NCI-H1436 (cell line): ENCODE measurements at regions not wholly inside any gene's neighbourhood (a gene's known extent, or its start where the extent isn't known, plus 50 kb on each side); places are given as distances from the start of the nearest gene placed in this dataset.

Experiments used
- DNase-seq: peaks from one replicate; lab custom pipeline; 2025; lab: John Stamatoyannopoulos, UW

- DNase-seq, result no peak
Observed at GRCh38 chr17:45686250-45686649, 97.9 kb upstream of the CRHR1 start.

DNA sequence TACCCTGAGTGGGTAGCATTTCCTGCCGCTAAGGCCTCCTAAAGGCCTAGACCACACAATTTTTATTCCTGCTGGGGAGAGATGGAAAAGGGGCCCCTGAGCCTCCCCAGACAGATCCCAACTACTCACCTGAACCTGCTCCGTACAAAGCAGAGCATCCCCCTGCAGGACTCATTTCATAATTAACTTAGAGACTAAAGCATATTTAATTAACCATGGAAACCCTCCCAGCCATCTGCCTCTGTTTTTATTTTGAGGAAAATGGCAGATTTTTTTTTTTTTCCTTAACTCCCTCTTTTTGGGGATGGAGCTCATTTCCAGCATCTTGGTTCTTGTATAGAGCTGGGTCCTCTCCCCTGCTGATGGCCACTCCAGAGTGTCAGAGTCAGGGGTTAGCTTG, 96.5 kb upstream of the CRHR1 start:
- no peak for DNase-seq

GRCh38 chr17:45688353-45688752, 95.8 kb upstream of the CRHR1 start:
- no peak for DNase-seq

- no peak for DNase-seq
Observed at GRCh38 chr17:45688820-45689219, 95.3 kb upstream of the CRHR1 start.

GRCh38 chr17:45689451-45689850, 94.7 kb upstream of the CRHR1 start:
- no peak for DNase-seq

DNA sequence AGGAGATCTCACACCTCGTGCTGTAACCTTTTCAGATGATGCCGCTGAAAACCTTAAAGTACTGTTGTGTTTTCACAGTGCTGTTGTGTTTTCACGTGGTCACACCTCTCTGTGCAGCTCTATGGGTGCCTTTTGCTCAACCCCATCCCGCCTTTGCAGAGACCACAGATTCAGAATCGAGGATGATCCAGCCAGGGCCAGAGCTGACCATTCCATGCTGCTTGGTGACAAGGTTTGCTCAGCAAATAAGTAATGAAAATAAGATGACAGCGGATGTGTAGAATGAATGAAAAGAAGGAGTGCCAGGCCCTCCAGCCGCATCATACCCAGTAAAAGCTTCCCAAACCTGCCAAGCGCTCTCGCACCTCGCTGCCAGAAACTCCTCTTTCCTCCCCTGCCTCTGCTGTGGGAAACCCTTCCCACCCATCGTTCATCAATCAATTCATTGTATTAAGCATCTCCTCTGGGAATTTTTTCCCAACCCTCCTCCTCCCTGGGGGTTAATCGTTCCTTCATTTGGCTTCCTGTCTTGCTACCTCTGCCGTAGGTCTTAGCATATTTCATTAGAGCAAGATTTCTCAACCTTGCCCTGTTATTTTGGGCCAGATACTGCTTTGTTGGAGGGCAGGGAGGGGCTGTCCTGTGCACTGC, 93.4 kb upstream of the CRHR1 start:
- DNase-seq, result no peak

DNA sequence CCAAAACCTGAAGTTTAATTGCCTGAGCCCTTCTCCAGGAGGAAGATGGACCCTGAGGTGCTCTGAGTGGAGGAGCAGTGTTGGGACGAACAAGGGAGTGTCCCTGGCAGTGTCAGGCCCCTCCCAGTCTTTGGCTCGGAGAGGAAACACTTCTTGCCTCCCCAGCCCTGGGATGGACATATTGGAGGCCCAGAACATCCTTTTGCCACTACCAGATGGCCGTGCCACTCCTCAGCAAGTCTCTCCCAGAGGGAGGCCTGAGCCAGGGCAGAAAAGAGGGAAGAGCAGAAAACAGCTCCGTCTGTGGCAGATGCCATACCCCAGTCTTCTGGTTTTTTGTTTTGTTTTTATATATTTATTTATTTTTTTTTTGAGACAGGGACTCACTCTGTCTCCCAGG, 91.5 kb upstream of the CRHR1 start:
- no peak for DNase-seq

DNA sequence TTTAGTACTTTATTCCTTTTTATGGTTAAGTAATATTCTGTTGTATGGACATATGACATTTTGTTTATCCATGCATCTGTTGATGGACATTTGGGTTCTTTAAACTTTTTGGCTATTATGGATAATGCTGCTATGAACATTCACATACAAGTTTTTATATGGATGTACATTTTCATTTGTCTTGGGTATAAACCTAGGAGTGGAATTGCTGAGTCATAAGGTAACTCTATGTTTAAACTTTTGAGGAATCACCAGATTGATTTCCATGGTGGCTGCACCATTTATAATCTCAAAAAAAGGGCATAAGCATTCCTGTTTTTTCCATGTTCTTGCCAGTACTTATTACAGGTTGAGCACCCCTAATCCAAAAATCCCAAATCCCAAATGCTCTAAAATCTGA, 90.3 kb upstream of the CRHR1 start:
- no peak for DNase-seq

- DNase-seq, result no peak
Observed at GRCh38 chr17:45696442-45696841, 87.7 kb upstream of the CRHR1 start.

GRCh38 chr17:45697076-45697475, 87.0 kb upstream of the CRHR1 start:
- no peak for DNase-seq

DNA sequence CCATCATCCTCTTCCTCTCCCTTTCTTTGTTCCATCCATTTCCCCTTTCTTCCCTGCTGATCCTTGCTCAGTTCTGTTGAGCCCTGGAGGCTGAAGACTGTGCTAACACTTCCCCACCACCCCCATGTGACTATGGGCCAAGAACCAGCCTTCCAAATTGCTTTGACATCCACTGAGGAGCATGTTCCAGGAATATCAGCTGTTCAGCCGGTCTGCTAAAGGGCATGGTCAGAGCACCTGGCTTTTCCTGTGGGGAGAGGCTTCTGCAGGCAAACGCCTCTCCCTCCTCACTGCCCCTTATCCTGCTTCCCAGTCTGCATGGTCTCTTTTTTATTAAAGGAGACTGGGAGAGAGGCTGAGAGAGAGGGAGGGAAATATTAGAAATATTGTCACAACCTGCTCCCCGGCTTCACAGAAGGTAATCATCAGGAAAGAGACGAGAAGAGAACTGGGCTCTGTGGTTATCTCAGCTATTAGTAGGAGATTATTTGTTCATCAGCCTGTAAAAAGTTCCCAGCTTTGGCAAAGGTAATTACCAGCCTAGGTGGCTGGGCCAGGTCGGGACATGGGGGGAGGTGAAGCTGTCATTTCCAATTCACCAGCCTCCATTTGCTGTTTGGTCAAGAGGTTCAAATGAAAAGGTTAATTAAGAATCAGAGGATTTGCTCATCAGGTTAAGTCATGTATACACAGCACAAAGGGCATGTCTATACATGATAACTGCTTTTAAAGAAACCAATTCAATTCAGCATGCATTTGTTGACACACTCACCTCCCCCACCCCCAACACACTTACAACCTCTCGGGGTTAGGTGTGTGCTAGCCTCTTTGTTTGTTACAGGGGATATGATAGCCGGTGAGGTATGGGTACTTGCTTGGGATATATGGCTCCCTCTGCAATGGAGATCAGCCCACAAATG, 83.7 kb upstream of the CRHR1 start:
- peak; percentile 20 for DNase-seq

DNA sequence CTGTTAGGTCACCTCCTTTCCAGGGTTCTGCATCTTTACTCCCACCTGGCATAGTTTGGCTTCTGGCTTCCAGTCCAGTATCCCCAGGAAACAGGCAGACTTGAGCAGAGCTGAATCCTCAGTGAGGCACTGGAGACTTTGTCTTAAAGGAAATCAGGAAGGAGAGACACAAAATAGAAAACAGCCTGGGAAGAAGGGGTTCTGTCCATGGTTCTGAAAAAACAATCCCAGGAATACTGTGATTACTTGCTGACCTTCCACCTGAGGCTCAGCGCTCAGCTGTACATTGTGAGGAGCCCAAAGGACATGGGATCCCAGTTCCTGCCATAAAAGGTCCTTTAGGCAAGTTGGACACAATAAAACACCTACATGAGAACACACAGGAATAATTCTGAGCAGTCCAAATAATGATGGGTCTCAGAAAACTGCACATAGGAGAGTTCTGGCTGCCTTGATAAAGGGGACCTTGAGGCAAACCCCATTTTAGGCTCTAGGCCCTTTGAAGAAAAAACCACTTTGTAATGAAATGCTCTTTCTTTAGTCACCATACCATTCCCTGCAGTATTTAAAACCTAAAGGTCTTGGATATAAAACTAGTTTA, 81.4 kb upstream of the CRHR1 start:
- no peak for DNase-seq

GRCh38 chr17:45703348-45703747, 80.8 kb upstream of the CRHR1 start:
- no peak for DNase-seq

DNA sequence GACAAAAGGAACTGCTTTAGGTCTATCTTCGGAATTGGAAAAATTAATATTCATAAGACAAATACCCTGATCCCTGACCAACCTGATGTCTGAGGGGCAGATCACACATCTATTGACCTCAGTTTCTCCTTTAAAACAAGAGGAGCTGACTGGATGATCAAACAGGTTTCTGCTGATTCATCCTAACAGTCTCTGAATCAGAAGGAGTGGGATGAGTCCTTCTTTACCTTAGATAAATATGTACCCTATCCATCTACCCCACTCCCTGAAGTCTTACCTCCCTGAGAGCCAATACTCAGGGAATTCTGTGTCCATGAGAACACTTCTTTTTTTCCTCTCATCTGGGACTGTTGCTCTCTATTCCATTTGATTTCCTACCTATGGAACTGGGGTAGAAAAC, 80.3 kb upstream of the CRHR1 start:
- no peak for DNase-seq

- no peak for DNase-seq
Observed at GRCh38 chr17:45704251-45704650, 79.9 kb upstream of the CRHR1 start.

DNA sequence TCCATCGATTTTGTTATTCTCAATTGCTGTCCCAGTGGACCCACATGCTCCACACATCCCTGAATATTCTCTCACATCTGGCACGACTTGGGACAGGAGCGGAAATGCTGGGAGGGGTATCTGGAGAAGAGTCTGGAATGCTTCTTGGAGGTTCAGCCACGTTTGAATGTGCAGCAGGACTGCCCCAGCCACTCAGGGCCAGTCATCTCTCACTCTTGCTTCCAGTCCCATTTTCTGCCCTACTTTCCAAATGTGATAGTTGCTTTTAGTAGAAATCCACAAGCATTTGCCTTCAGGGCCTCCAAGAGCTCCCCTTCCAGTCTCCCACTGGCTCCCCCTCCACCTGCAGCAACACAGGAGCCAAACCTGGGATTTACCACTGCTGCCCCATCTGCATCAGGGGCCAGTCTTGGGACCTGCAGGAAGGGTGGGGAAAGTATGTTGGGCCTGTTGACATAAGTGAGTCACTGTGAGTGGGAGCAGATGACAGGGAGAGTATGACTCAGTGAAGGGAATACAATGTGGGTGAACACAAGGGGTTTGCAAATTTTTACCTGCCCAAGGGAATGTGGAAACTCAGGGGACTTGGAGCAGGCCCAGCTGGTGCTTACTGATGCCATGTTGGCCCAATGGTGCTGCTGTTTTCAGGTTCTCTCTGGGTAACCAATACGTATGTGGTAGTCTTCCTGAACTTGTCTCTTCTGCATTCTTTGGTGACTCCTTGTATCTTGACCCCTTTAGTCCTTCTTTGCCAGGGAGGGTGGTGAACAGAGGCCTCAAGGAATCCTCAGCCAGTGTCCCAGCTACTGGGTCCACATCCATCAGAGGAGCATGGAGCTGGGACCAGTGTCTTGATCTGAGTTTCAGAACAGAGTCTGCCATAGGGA, 78.8 kb upstream of the CRHR1 start:
- no peak for DNase-seq

DNA sequence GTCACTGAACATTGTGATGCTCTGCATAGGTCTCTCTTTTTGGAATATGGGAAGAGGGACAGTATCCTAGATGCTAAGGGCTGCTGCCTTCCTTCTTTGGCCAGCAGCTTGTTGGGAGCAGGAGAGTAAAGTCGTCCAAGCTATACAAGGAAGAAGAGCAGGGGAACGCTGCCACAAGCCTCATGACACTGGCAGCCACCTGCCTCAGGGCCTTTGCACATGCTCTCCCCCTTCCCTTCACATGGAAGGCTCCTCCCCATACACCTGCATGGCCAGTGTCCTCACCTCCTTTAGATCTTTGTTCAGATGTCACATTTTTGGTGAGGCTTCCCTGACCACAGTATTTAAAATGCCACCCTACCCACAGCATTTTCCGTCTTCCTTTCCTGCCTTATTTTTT, 78.1 kb upstream of the CRHR1 start:
- DNase-seq, result no peak

GRCh38 chr17:45708707-45709290, 75.3 kb upstream of the CRHR1 start:
- DNase-seq, result no peak

DNA sequence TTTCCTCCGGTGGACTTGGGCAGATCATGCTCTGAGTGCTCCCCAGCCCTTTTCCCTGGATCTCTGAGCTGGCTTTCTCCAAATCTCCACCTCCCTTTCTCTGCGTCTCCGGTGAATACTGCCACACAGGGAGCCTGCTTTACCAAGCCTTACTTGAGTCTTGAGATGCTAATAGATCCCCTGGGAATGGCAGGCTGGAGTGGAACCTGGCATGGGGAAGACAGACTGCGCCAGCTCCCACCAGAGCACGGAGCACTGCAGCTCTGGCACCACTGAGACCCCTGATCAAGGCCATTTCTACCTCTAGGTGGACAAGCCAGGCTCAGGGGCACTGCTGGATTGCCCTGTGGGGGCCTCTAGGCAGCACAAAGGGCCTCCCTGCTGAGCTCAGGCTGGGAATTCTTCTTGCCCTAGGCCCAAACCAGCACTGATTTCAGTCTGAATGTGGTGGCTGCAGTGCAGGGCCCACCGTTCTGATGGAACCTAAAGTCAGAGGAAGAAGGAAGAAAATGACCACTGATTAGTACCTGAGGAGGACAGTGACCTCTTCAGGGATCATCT, 74.3 kb upstream of the CRHR1 start:
- no peak for DNase-seq

DNA sequence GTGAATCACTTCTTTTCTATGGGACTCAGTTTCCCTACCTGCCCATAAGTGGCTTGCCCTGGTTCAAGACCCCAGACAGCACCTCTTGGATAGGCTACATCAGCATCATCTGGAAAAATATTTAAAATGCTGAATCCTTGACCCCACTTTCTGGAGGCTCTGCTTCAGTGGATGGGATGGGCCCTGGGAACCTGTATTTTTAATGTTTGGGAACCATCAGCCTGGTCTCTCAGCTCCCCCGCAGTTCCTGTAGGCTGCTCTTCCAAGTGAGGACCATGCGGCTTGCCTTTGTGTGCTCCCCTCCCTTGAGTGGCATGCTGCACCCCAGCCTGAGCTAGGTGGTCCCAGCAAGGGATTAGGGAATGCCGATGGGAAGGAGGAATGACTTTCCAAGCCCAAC, 68.3 kb upstream of the CRHR1 start:
- DNase-seq, result no peak

DNA sequence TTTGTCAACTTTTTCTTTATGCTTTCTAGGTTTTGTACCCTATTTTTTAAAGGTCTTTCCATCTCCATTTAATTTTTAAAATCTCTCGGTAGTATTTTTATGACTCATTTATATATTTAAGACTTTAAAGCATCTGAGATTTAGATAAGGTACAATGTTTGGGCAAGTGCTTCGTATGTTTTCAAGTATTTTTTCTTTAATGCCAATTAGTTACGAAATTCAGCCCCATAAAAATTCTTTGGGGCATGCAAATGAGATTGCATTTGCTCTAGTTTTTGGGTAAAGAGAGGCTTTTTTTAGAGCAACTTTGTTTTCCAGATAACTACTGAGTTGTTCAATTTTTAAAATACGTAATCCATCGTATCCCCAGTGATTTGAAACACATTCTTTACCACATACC, 65.3 kb upstream of the CRHR1 start:
- DNase-seq, result no peak
